K562 (cell line): ENCODE measurements at regions not wholly inside any gene's neighbourhood (a gene's known extent, or its start where the extent isn't known, plus 50 kb on each side); places are given as distances from the start of the nearest gene placed in this dataset.

ENCODE experiments used
- SMC3 ChIP-seq: conservative IDR thresholded peaks from 2 replicates; pipeline ENCODE4 v1.6.1; 2011; ENCODE audit warnings: low read depth, low read length, improper control_type of control experiment; ENCODE audit not compliant: insufficient read depth
- TFE3 ChIP-seq: fragments of 450-650 bp; formaldehyde crosslinking; IDR thresholded peaks from 2 replicates; pipeline ENCODE4 v1.4.0; 2020; ENCODE audit warnings: mild to moderate bottlenecking, mixed read lengths
- ZNF318 ChIP-seq, 2 experiments: fragments of 450-650 bp; IDR thresholded peaks; 2 replicates each; pipeline ENCODE4 v1.6.1; 2016; ENCODE audit warnings: mild to moderate bottlenecking in 2 of 2, borderline replicate concordance in 1 of 2, low read depth in 1 of 2, moderate library complexity in 1 of 2

GRCh38 chr11:28627690-28628255 lies 519.6 kb downstream of the METTL15 start:
- TF ChIP-seq SMC3 (no peak), ZNF318 (IDR thresholded peaks at IDR 0.05; ENCODE audit: borderline replicate concordance in 1 of 2, low read depth in 1 of 2) (no peak), TFE3 (CRISPR knock-in tag) (no peak)
